K562 (cell line): ENCODE measurements at regions not wholly inside any gene's neighbourhood (a gene's known extent, or its start where the extent isn't known, plus 50 kb on each side); places are given as distances from the start of the nearest gene placed in this dataset.

Experiments used
- BMI1 ChIP-seq: fragments of 150-350 bp; IDR thresholded peaks from 2 replicates; pipeline ENCODE4 v1.6.1; 2014; ENCODE audit warnings: low read length
- EGR1 ChIP-seq: fragments of 450-650 bp; conservative IDR thresholded peaks from 2 replicates; pipeline ENCODE4 v1.6.1; 2017; ENCODE audit warnings: mild to moderate bottlenecking
- FOXK1 ChIP-seq: sonication (generic); formaldehyde crosslinking; IDR thresholded peaks from 2 replicates; pipeline ENCODE4 v1.8.0; 2022; ENCODE audit warnings: missing genetic modification reagents, mild to moderate bottlenecking, borderline replicate concordance
- KDM1A ChIP-seq, 2 experiments: fragments of 450-650 bp; IDR thresholded peaks; 2 replicates each; pipeline ENCODE4 v1.6.1; 2016; ENCODE audit warnings: mild to moderate bottlenecking in 2 of 2
- MGA ChIP-seq: fragments of 450-650 bp; IDR thresholded peaks from 2 replicates; pipeline ENCODE4 v1.6.1; 2016; ENCODE audit warnings: mild to moderate bottlenecking, moderate library complexity
- NFE2 ChIP-seq: IDR thresholded peaks from 2 replicates; pipeline ENCODE4 v1.6.1; 2014; ENCODE audit warnings: antibody characterized with exemption, low read depth
- PHB2 ChIP-seq: fragments of 450-650 bp; IDR thresholded peaks from 2 replicates; pipeline ENCODE4 v1.6.1; 2017; ENCODE audit warnings: low read depth
- POLR3A ChIP-seq: IDR thresholded peaks from 2 replicates; pipeline ENCODE4 v1.6.1; 2011; ENCODE audit warnings: borderline replicate concordance, mild to moderate bottlenecking, moderate library complexity; ENCODE audit not compliant: insufficient read length, insufficient read depth; ENCODE audit errors: extremely low read depth
- STAG1 ChIP-seq: sonication (generic); formaldehyde crosslinking; IDR thresholded peaks from 2 replicates; pipeline ENCODE4 v1.5.0; 2020; ENCODE audit warnings: missing genetic modification reagents, borderline replicate concordance
- STAT5B ChIP-seq: fragments of 250-450 bp; sonication (Bioruptor Pico); IDR thresholded peaks from 2 replicates; pipeline ENCODE4 v1.8.0; 2021; ENCODE audit warnings: mild to moderate bottlenecking, inconsistent platforms
- WHSC1 ChIP-seq: IDR thresholded peaks from one replicate; pipeline ENCODE4 v1.6.1; 2012; ENCODE audit warnings: low read length, control low read depth, inconsistent platforms
- YY1 ChIP-seq, 3 experiments: IDR thresholded peaks; 2 replicates each; pipeline ENCODE4 v1.6.1; 2011; ENCODE audit warnings: low read length in 2 of 3, mild to moderate bottlenecking in 2 of 3, moderate library complexity in 2 of 3, borderline replicate concordance in 1 of 3, control low read depth in 1 of 3, low read depth in 1 of 3; ENCODE audit not compliant: insufficient read depth in 3 of 3, insufficient replicate concordance in 2 of 3, control insufficient read depth in 1 of 3, insufficient read length in 1 of 3; ENCODE audit errors: extremely low read depth in 1 of 3
- ZKSCAN3 ChIP-seq: fragments of 250-450 bp; sonication (Bioruptor Pico); IDR thresholded peaks from 2 replicates; pipeline ENCODE4 v1.4.0; 2020
- ZNF175 ChIP-seq: fragments of 200-800 bp; sonication (Bioruptor generic); IDR thresholded peaks from 2 replicates; pipeline ENCODE4 v1.6.1; 2016; ENCODE audit warnings: low read depth, mild to moderate bottlenecking, missing genetic modification characterization, missing compliant biosample characterization
- TF ChIP-seq, protein P1 (sequence below): fragments of 450-650 bp; IDR thresholded peaks from 2 replicates; pipeline ENCODE4 v1.6.1; 2017; ENCODE audit warnings: mild to moderate bottlenecking, moderate library complexity

GRCh38 chr7:435630-436366 is 83.8 kb downstream of the PDGFA start (continued):
- TF ChIP-seq MGA, result no peak
- no peak for TF ChIP-seq NFE2
- no peak for TF ChIP-seq ZKSCAN3 (CRISPR knock-in tag)
- peak; percentile 15 to 45; a peak in 1 of 4 replicates for TF ChIP-seq KDM1A (IDR thresholded peaks at IDR 0.05)
- no peak for TF ChIP-seq BMI1
- no peak for TF ChIP-seq ZNF175
- TF ChIP-seq FOXK1 (CRISPR knock-in tag), result no peak
- TF ChIP-seq, protein P1, sequence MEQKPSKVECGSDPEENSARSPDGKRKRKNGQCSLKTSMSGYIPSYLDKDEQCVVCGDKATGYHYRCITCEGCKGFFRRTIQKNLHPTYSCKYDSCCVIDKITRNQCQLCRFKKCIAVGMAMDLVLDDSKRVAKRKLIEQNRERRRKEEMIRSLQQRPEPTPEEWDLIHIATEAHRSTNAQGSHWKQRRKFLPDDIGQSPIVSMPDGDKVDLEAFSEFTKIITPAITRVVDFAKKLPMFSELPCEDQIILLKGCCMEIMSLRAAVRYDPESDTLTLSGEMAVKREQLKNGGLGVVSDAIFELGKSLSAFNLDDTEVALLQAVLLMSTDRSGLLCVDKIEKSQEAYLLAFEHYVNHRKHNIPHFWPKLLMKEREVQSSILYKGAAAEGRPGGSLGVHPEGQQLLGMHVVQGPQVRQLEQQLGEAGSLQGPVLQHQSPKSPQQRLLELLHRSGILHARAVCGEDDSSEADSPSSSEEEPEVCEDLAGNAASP, result no peak
- TF ChIP-seq STAT5B (CRISPR knock-in tag), result no peak
- no peak for TF ChIP-seq PHB2
- peak; percentile 53 for TF ChIP-seq EGR1
- TF ChIP-seq YY1 (IDR thresholded peaks at IDR 0.05; ENCODE audit: borderline replicate concordance in 1 of 3, control insufficient read depth in 1 of 3, extremely low read depth in 1 of 3, insufficient read depth in 3 of 3, insufficient read length in 1 of 3, insufficient replicate concordance in 2 of 3, low read depth in 1 of 3, low read length in 2 of 3), result no peak
- TF ChIP-seq STAG1 (CRISPR knock-in tag), result no peak
- TF ChIP-seq POLR3A, result no peak
- no peak for TF ChIP-seq WHSC1
